Adrenal gland (tissue), 5 donors: ENCODE measurements at regions not wholly inside any gene's neighbourhood (a gene's known extent, or its start where the extent isn't known, plus 50 kb on each side); places are given as distances from the start of the nearest gene placed in this dataset.

Experiments used
- CTCF ChIP-seq, 6 experiments: fragments of 450-650 bp in 4 of 6; fragments of 200-600 bp in 2 of 6; sonication (generic) in 1 of 6; IDR thresholded peaks; 1 replicate in 5 of 6; 2 replicates in 1 of 6; pipeline versions ENCODE4 v1.5.1 to v1.8.0; 2016 to 2021; ENCODE audit warnings: antibody characterized with exemption in 6 of 6, mild to moderate bottlenecking in 2 of 6, moderate library complexity in 1 of 6
- POLR2A ChIP-seq, 2 donors: fragments of 450-650 bp; IDR thresholded peaks; one replicate each; pipeline ENCODE4 v1.6.1; 2017; ENCODE audit warnings: antibody characterized with exemption in 2 of 2, mild to moderate bottlenecking in 2 of 2, moderate library complexity in 1 of 2
- donor health status: DM: no; HTN: no; CAD: no.

GRCh38 chr13:61188057-61188456 is 227.6 kb downstream of the PCDH20 start:
- TF ChIP-seq CTCF (IDR thresholded peaks at IDR 0.05) = no peak
- no peak for TF ChIP-seq POLR2A (IDR thresholded peaks at IDR 0.05)
